SIG-M5 treated with dmso at 0.1 percent for 504 hours (cell line): ENCODE measurements at regions not wholly inside any gene's neighbourhood (a gene's known extent, or its start where the extent isn't known, plus 50 kb on each side); places are given as distances from the start of the nearest gene placed in this dataset.

Source experiments
- DNase-seq: peaks from one replicate; lab custom pipeline; 2025; ENCODE audit not compliant: unreplicated experiment; lab: John Stamatoyannopoulos, UW

DNA sequence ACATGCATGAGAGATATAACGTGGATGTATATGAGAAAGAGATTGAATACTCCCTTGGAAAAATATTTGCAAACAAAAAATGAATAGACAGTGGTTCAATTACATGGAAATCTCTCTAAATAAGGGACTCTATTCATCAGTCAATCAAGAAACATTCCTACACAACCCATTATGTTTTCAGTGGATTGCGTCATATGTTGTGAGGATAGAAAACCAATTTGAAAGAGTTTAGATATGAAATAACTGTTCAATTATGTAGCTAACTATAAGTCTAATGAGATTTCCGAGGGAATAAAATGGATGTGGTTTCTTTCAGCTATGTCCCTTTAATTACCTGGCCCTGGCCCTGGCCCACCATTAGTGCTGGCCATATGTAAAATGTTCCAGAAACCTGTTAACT, 86.7 kb upstream of the TMCO5A start:
- DNase-seq = no peak

DNA sequence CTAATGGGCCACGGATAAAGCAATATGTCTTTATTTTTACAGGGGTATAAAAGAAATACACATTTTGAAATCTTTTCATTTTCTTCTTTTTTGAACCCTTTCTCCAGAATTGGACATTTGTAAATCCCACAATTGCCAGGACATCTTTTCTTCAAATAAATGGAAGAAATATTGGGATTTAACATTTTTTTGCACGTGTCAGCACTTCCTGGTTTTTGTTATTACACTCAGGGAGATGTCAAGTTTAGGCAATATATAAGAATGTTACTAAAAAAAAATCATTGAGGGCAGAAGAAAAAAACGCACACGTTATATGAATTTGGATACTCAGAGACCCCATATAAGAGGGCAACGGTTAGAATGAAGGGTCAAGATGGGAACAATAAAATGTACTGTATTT, 78.3 kb upstream of the TMCO5A start:
- DNase-seq = no peak

DNA sequence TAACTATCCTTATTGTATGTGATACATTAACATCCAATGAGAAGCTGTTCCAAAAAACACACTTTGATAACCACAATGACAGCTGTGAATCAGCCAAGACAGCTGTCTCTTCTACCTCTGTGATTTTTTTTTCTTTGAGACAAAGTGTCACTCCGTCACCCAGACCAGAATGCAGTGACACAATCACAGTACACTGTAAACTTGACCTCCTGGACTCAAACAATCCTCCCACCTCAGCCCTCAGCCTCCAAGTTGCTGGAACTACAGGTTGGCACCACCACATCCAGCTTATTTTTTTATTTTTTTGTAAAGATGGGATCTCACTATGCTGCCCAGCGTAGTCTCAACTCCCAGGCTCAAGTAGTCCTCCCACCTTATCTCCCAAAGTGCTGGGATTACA, 73.5 kb upstream of the TMCO5A start:
- no peak for DNase-seq

DNA sequence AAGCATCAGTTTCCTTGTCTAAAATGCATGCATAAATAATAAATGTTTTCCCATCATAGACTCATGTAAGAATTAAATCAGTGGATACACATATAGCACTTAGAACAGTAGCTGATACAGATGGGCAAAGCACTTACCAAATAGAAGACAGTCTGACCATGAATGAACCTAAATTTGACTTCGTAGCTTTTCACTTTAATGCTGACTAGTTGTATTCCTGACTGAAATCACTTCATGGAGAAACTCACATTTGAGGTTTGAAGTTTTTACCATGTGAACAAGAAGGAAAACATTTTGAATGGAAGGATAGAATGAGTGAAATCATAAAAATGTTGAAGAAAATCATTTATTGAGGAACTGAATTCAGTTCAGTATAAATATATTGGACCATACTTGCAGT, 68.8 kb upstream of the TMCO5A start:
- DNase-seq = no peak

DNA sequence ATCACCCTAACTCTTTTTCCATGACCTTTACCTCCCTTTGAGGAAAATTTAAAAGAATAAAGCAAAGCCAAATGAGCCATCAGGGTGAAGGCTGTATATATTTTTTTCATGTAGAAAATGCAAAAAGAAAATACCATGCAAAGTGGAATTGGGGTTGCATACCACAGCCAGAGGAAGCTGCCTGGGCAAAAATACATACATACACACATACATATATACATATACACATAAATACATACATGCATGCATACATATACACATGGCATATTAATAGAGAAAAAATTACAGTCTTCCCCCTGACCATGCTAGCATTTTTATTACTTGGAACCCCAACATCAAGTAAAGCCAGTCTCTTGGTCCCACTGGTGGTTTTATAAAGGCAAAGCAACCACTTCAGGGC, 63.7 kb upstream of the TMCO5A start:
- no peak for DNase-seq

DNA sequence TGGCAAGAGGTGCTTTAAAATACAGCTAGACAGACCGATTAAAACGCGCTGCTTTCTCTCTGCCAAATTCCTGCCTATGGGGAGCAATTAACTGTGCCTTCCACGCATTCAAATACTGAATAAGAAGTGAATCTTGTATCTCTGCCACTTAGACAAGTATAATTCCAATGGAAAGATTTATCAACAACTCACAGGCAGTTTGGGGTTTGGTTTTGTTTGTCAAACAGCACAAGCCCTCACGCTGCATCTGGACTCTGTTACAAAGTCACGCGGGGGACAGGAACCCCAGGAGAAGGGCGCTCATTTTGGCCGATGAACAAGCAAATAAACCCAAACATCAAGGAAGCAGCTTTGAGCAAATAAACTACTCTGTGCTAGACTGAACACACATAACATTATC, 61.8 kb upstream of the TMCO5A start:
- DNase-seq = no peak

DNA sequence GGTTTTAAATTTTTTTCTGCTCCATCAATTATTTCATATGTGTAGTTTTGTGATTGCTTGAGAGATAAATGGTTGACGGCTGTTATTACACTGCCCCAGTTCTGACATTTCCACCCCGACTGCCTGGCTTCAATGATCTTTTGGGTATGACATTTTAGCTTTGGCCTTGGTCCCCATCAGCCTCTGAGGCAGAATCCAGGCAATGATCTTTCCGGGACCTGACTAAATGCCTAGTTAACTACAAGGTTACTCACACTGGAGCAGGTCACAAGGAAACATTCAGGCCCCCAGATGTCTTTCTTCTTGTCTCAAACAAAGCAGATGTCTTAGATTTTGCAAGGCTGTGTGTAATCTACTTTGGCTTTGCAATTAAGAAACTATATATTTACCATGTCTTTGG, 61.1 kb upstream of the TMCO5A start:
- DNase-seq = no peak

DNA sequence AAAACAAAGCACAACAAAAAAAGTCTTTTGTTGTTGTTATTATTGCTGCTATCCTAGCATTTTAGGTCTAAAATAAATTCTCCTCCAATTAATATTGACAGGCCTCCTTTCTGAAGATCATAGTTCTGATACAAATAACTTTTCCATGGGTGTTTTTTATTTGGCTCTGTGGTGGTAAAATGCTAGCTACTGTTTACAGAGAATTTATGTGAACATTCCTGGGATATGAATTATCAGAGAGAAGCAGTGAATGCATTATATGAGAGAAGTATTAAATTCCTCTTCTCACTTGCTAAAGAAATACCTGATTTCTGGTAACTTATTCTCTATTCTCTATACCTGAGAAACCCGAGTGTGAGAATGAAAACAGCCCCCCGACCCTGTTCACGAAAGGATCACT, 57.5 kb upstream of the TMCO5A start:
- DNase-seq = no peak

DNA sequence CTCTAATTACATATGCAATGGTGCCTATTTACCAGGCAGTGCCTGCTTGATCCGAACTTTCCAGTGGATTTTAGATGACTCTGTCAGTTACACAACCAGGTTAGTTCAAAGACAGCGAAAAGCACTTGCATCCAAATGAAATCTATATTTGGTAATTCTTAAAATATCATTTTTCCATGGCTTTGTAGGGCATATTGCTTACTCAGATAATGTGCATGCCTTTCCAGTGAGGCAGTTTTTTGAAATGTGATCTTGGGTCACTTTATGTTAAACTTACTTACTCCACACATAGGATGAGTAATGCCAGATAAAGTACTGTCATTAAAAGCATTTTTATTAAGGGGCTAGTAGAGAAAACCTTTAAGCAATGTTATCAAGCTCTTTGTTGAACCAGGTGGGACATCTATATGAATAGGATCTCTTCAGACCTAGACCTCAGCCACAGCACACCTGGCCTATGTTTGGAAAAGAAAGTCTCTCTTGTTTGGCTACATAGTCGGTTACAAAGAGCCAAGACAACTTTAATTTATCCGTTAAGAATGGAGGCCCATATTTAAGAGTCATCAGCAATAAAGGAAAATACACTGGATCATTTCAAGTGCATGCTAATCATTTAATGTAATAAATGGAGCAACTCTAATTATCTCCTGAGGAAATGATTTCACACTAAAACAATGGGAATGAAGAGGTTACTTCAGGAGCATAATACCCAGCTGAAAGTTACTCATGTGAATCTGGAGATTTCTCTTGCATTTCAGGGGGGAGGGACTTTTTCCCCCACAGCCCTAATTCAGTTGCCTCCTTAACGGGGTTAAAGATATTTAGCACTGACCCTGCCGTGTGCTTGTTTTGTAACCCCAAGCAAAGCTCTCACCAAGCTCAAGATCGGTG, 56.3 kb upstream of the TMCO5A start:
- DNase-seq = no peak

DNA sequence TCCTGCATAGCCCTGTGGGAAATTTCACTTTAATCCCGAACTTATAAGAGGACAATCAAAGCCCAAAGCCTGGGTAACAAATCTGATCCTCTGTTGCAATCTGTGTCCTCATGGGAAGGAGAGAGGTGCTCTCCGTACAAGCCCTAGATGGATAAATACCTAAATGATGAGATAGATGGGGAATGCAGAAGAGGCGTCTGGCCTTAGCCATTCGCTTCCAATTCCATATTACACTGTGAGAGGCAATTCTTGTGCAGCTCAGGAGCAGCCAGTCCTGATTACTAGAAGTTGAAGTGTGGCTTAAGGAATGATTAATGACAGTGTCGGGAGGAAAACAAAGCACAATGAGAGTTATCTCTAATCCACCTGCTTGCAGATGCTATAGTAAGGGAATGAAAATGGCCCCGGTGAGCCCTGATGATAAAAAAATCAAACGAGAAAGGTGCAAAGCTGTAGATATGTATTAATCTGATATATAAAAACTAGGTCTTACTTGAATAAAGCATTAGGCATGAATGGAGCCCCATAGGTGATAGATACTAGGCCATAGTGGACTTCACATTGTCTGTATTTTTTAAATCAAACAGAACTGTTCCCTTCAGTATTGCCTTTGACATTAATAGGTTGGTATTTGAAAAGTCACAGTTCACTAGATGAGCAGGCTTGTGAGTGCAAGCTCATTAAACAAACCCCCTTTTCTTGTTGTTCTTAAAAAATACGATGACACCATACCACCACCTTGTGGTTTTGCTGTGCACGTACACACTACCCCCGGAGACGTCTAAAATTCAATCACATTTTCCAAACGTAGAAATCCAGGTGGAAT, 54.2 kb upstream of the TMCO5A start:
- peak; percentile 15 for DNase-seq

DNA sequence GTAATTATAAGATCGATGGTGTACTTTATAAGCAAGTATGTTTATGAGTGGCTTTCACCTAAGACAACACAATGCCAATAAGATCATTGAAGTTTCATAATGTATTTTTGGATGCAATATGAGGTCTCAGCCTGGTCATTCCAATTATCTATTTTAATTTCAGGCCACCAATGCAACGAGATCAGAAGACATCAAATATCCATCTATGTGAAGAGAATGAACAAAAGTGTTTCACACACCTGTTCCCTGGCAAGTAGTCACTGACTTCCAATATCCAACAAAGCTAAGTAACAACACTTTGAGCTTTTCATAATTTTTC, 53.6 kb upstream of the TMCO5A start:
- DNase-seq = no peak

DNA sequence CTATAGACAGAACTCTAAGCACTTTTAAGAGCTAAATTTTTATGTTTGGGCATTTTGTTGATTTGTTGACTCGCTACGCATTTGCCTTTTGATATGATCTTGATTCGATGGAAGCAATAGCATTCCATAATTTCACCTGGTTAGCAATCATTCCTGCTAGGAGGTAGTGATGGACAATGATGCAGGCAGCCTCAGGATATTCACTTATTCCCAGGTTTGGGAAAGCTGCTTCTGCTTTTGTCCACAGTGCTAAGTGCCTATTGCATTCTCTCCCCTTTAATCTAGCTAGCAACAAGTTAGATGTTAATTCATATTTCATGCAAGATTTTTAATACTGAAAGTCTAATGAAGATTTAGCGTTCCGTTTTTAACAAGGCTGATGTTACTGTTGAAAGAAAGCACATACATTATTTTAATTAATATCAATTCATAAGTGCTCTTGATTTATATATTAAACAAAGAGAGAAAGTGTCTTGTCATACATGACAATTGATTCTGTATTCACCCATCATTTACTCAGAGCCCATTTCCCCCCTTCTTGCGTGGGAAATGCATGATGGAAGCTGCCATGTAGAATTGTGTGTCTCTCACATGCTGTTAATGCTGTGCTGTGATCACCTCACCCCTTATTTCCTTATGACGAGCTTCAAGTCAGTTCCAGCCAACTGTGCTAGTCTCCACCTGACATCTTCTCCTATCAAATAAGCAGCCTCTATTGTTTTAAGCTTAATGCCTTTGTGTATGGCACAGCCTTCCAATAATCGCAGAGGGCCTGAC, 53.0 kb upstream of the TMCO5A start:
- no peak for DNase-seq

DNA sequence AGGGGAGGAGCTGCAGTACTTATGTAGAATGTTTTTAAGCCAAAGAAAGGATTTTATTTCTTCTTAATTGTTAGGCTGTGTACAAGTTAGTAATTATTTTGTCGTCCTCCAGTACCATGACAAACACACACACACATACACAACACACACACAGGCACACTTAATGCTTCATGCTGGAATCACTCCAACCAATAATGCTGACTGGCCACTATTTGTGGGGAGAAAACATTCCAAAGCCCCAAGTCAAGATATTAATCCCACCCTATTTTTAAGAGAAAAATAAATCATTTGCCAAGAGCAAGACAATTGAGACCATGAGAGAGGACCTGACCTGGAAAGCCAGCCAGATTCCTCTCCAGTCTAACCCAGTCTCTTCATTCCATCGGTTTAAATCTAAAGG, 51.8 kb upstream of the TMCO5A start:
- DNase-seq = no peak
